ENCODE measurements at regions not wholly inside any gene's neighbourhood (a gene's known extent, or its start where the extent isn't known, plus 50 kb on each side); places are given as distances from the start of the nearest gene placed in this dataset.

- TF ChIP-seq ZNF462 (CRISPR knock-in tag; IDR thresholded peaks at IDR 0.05) (no peak), STAT1 (IDR thresholded peaks at IDR 0.05; ENCODE audit: unreplicated experiment) (no peak), REST (IDR thresholded peaks at IDR 0.05; ENCODE audit: unreplicated experiment) (no peak), POLR2AphosphoS5 (IDR thresholded peaks at IDR 0.05; ENCODE audit: low read depth) (no peak), ZNF331 (CRISPR knock-in tag; IDR thresholded peaks at IDR 0.05; ENCODE audit: low read depth) (no peak), EZH2phosphoT487 (IDR thresholded peaks at IDR 0.05; ENCODE audit: unreplicated experiment) (no peak), JUNB (IDR thresholded peaks at IDR 0.05; ENCODE audit: unreplicated experiment) (no peak), CTCF (conservative IDR thresholded peaks at IDR 0.05; ENCODE audit: low read depth in 2 of 2) (no peak)
These were observed 142.2 kb upstream of the ARID1B start (continued) for GRCh38 chr6:156634951-156635371.

Measured in GM23338 (cell line).